ENCODE measurements at regions not wholly inside any gene's neighbourhood (a gene's known extent, or its start where the extent isn't known, plus 50 kb on each side); places are given as distances from the start of the nearest gene placed in this dataset.

DNA sequence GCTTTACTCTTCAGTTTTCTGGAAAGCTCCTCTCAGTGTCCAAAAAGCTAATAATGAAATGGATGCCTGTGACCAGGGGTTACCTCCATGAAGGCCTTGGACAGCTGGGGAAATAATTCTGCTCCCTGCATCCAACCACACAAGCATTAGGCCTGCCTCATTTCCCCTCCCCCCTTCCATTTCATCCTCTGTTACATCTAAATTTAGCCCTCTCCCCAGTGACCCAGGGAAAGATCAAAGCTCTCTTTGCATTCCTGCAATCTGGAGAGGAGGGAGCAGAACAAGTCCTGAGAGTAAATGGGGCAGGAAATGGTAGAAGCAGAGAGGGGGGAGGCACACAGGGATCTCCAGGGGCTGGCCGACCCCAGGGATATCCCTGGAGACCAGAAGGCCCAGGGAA, 452.7 kb downstream of the TSHZ3 start:
- Histone ChIP-seq H3K36me3 (no peaks in the 10 kb centered on the region), H3K4me2 (no peak overlapping the region), H3K27me3 (no peaks in the 10 kb centered on the region), H3K9ac (no peak overlapping the region), H3K79me2 (ENCODE audit: low read depth) (no peaks in the 10 kb centered on the region), H3K4me1 (peaks cover 7% of the 10 kb centered on the region), H3K27ac (no peak overlapping the region), H2AFZ (replicated peaks) (peak overlapping the region; percentile 65), H3K4me3 (no peak overlapping the region), H3K9me3 (ENCODE audit: low read depth) (no peaks in the 10 kb centered on the region), H4K20me1 (ENCODE audit: low read depth) (no peaks in the 10 kb centered on the region), H3F3A (ENCODE audit: low read depth) (no peaks in the 10 kb centered on the region)
- no peak overlapping the region for H3K4me3 Mint-ChIP-seq
- DNase-seq (ENCODE audit: low spot score), result no peak
- H3K4me1 Mint-ChIP-seq, result peaks cover 10% of the 10 kb centered on the region
- TF ChIP-seq CTCF (IDR thresholded peaks at IDR 0.05) (no peak), EZH2phosphoT487 (IDR thresholded peaks at IDR 0.05) (no peak), EZH2 (IDR thresholded peaks at IDR 0.05) (no peak)
- H3K27me3 Mint-ChIP-seq (ENCODE audit: insufficient read depth, low read depth), result no peaks in the 10 kb centered on the region
- no peaks in the 10 kb centered on the region for H3K36me3 Mint-ChIP-seq
- peak overlapping the region; percentile 88 for H3K27ac Mint-ChIP-seq
- no peaks in the 10 kb centered on the region for H3K9me3 Mint-ChIP-seq

- Mint-ChIP-seq H3K27me3 (ENCODE audit: insufficient read depth, low read depth) (no peaks in the 10 kb centered on the region), H3K4me3 (no peak overlapping the region), H3K9me3 (no peaks in the 10 kb centered on the region), H3K4me1 (peaks cover 10% of the 10 kb centered on the region), H3K36me3 (no peaks in the 10 kb centered on the region), H3K27ac (peak overlapping the region; percentile 88)
- Histone ChIP-seq H2AFZ (replicated peaks) (peak overlapping the region; percentile 65), H3K27ac (no peak overlapping the region), H3K36me3 (no peaks in the 10 kb centered on the region), H3K9ac (no peak overlapping the region), H4K20me1 (ENCODE audit: low read depth) (no peaks in the 10 kb centered on the region), H3K27me3 (no peaks in the 10 kb centered on the region), H3K79me2 (ENCODE audit: low read depth) (no peaks in the 10 kb centered on the region), H3K4me1 (peaks cover 7% of the 10 kb centered on the region), H3F3A (ENCODE audit: low read depth) (no peaks in the 10 kb centered on the region), H3K4me3 (no peak overlapping the region), H3K4me2 (no peak overlapping the region), H3K9me3 (ENCODE audit: low read depth) (no peaks in the 10 kb centered on the region)
- peak; percentile 18 for DNase-seq (ENCODE audit: low spot score)
- TF ChIP-seq EZH2 (IDR thresholded peaks at IDR 0.05) (no peak), CTCF (IDR thresholded peaks at IDR 0.05) (peak; percentile 29)
These were observed 453.3 kb downstream of the TSHZ3 start for GRCh38 chr19:30895946-30896345.

DNA sequence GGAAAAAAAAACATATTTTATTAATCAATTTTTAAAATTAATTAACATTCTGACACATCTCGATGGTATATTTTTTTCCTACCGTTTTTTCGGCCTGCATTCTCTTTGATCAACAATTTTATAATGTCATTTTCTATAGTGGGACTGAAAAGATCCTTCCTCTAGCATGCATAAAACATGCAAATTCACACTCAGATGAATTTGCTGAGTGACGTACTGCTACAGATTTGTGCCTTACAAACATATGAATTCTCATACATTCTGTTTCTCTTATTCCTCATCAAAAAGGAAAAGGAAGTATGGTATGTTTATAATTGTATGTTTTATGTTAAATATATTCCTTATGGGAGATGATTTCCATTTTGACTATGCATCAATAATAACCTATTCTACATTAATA, 458.2 kb downstream of the TSHZ3 start:
- H3K79me2 ChIP-seq (ENCODE audit: low read depth), result no peaks in the 10 kb centered on the region
- no peak for DNase-seq (ENCODE audit: low spot score)
- H3K9me3 ChIP-seq (ENCODE audit: low read depth), result no peaks in the 10 kb centered on the region
- no peaks in the 10 kb centered on the region for H3K27me3 ChIP-seq
- no peaks in the 10 kb centered on the region for H4K20me1 ChIP-seq (ENCODE audit: low read depth)
- no peaks in the 10 kb centered on the region for H3K4me1 Mint-ChIP-seq
- no peak for TF ChIP-seq EZH2 (IDR thresholded peaks at IDR 0.05)
- TF ChIP-seq CTCF (IDR thresholded peaks at IDR 0.05), result no peak
- H3K9me3 Mint-ChIP-seq, result no peaks in the 10 kb centered on the region
- H3K27me3 Mint-ChIP-seq (ENCODE audit: insufficient read depth, low read depth), result no peaks in the 10 kb centered on the region
- H3K36me3 Mint-ChIP-seq, result no peaks in the 10 kb centered on the region
- no peak overlapping the region for H3K4me3 Mint-ChIP-seq
- H2AFZ ChIP-seq (replicated peaks), result no peak overlapping the region
- no peak overlapping the region for H3K4me2 ChIP-seq
- H3K4me1 ChIP-seq, result peaks cover under 1% of the 10 kb centered on the region
- H3F3A ChIP-seq (ENCODE audit: low read depth), result no peaks in the 10 kb centered on the region
- no peak overlapping the region for H3K27ac ChIP-seq
- no peak overlapping the region for H3K4me3 ChIP-seq
- H3K9ac ChIP-seq, result no peak overlapping the region
- H3K36me3 ChIP-seq, result no peaks in the 10 kb centered on the region
- H3K27ac Mint-ChIP-seq, result no peak overlapping the region

GRCh38 chr19:30890033-30890432, 459.2 kb downstream of the TSHZ3 start:
- no peaks in the 10 kb centered on the region for H3K79me2 ChIP-seq (ENCODE audit: low read depth)
- no peaks in the 10 kb centered on the region for H3K27me3 ChIP-seq
- H3K9ac ChIP-seq, result no peak overlapping the region
- DNase-seq (ENCODE audit: low spot score), result no peak
- no peak overlapping the region for H3K4me2 ChIP-seq
- no peak overlapping the region for H2AFZ ChIP-seq (replicated peaks)
- no peaks in the 10 kb centered on the region for H3F3A ChIP-seq (ENCODE audit: low read depth)
- no peaks in the 10 kb centered on the region for H4K20me1 ChIP-seq (ENCODE audit: low read depth)
- Mint-ChIP-seq H3K27ac (no peak overlapping the region), H3K36me3 (no peaks in the 10 kb centered on the region), H3K27me3 (ENCODE audit: insufficient read depth, low read depth) (no peaks in the 10 kb centered on the region), H3K4me1 (no peaks in the 10 kb centered on the region), H3K9me3 (no peaks in the 10 kb centered on the region), H3K4me3 (no peak overlapping the region)
- no peaks in the 10 kb centered on the region for H3K9me3 ChIP-seq (ENCODE audit: low read depth)
- no peaks in the 10 kb centered on the region for H3K4me1 ChIP-seq
- no peak for TF ChIP-seq EZH2 (IDR thresholded peaks at IDR 0.05)
- H3K27ac ChIP-seq, result no peak overlapping the region
- H3K36me3 ChIP-seq, result no peaks in the 10 kb centered on the region
- H3K4me3 ChIP-seq, result no peak overlapping the region

All from neural progenitor cell (in vitro differentiated cells).